MG63 (cell line): ENCODE measurements at regions not wholly inside any gene's neighbourhood (a gene's known extent, or its start where the extent isn't known, plus 50 kb on each side); places are given as distances from the start of the nearest gene placed in this dataset.

Experiments used
- DNase-seq: peaks from one replicate; pipeline ENCODE4 v3.0.0-alpha.2; 2020
- H3K27me3 ChIP-seq: fragments of 250-450 bp; sonication (Bioruptor Pico); 2 replicates; pipeline ENCODE4 v1.5.1; 2020; ENCODE audit warnings: mild to moderate bottlenecking, moderate library complexity
- H3K36me3 ChIP-seq: fragments of 250-450 bp; sonication (Bioruptor Pico); 2 replicates; pipeline ENCODE4 v1.5.1; 2020; ENCODE audit warnings: mild to moderate bottlenecking, moderate library complexity
- H3K4me3 ChIP-seq: fragments of 250-450 bp; sonication (Bioruptor Pico); 2 replicates; pipeline ENCODE4 v1.5.1; 2020; ENCODE audit warnings: mild to moderate bottlenecking, moderate library complexity
- H3K9me3 ChIP-seq: fragments of 250-450 bp; sonication (Bioruptor Pico); 2 replicates; pipeline ENCODE4 v1.5.1; 2020; ENCODE audit warnings: mild to moderate bottlenecking, moderate library complexity

DNA sequence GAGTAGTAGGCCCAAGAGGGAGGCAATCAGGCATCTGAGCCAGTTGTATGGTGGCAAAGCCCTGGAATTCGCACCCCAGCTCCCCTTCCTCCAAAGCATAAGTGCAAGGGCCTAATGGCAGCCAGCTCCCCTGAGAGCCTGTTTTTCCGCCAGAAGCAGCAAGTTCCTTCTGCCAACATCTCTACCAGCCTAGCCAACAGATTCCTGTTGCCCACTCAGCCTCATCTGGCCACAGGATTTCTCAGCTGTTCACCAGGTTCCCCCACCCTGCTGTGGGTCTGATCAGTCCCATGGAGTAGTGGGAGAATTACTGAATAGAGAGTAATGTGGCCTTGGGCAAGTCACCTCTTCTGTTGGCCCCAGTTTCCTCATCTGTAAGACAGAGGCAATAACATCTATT lies 186.2 kb upstream of the PDE1C start:
- no peaks in the 10 kb centered on the region for H3K9me3 ChIP-seq
- no peaks in the 10 kb centered on the region for H3K36me3 ChIP-seq
- no peak overlapping the region for H3K4me3 ChIP-seq
- DNase-seq: no peak
- no peaks in the 10 kb centered on the region for H3K27me3 ChIP-seq

DNA sequence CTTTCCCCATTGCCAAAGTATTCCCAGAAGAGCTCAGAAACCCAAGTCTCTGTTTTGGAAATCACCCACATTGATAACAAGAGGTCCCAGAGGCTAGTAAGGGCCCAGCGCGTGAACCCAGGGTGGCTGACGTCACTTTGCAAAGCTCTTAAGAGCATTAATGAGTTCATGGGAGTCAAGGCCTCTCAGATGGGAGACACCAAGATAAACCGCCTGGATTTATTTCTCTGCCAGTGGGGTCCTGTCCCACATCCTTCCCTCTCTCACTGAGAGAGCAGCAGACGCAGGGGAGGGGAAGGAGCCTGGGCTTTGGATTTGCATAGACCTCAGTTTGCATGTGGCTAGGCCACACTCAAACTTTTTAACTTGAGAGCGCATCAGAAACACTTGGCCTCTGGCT lies 184.8 kb upstream of the PDE1C start:
- no peak for DNase-seq
- Histone ChIP-seq H3K4me3 (no peak overlapping the region), H3K27me3 (no peaks in the 10 kb centered on the region), H3K9me3 (no peaks in the 10 kb centered on the region), H3K36me3 (no peaks in the 10 kb centered on the region)

- no peaks in the 10 kb centered on the region for H3K36me3 ChIP-seq
- H3K4me3 ChIP-seq: no peak overlapping the region
- no peaks in the 10 kb centered on the region for H3K9me3 ChIP-seq
- no peaks in the 10 kb centered on the region for H3K27me3 ChIP-seq
- no peak for DNase-seq
Observed at GRCh38 chr7:32253299-32253698, 183.1 kb upstream of the PDE1C start.

DNA sequence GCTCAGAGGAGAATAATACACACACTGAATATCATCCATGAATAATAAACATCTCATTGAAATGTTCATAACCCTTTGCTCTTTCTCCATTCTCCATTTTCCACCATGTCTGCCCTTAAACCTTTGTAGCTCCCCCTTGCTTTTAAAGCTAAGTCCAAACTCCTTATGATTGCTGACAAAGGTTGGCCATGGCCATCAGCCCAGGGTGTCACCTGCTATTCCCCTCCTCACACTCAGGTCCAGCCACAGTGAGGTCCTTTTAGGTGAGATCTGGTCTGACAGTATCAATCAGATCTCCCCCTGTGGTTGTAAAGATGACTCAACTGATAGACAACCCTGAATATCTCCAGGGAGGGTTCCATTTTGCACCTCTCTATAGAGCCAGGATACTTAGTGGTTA lies 181.5 kb upstream of the PDE1C start:
- H3K9me3 ChIP-seq: no peaks in the 10 kb centered on the region
- no peak overlapping the region for H3K4me3 ChIP-seq
- no peaks in the 10 kb centered on the region for H3K36me3 ChIP-seq
- no peaks in the 10 kb centered on the region for H3K27me3 ChIP-seq
- DNase-seq: no peak

DNA sequence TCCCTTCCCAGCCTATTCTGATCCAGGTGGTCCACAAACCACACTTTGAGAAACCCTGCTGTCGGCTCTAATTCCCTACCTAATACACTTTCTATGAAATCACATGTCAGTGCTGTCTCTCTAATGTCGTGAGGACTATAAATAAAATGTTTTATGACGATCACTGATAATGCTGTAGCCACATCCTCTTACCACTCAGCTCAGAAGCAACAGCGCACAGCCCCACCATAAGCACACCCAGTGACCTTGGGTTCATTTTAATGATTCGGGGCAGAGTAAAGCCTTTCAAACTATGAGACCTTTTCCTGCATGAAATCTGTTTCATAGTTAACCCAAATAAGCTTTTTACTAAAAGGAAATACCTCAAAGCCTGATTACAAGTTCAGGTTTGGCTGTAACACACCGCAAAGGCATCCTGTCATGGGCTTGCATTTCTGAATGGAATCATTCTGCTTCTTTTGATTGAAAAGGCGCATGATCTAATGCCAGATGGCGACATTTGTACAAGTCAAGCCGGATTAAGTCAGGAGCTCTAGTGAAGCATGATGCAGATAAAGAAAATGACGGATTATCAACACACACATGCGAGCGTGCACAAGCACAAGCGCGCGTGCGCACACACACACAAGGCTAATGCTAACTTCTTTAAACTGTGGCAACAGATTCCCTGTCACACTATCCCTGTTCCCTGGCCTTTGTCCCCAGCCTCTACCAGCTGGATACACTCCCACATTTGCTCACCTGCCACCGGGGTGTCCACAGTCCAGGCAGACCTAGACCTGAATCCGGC lies 180.5 kb upstream of the PDE1C start:
- Histone ChIP-seq H3K9me3 (no peaks in the 10 kb centered on the region), H3K4me3 (no peak overlapping the region), H3K27me3 (no peaks in the 10 kb centered on the region), H3K36me3 (no peaks in the 10 kb centered on the region)
- no peak for DNase-seq

DNA sequence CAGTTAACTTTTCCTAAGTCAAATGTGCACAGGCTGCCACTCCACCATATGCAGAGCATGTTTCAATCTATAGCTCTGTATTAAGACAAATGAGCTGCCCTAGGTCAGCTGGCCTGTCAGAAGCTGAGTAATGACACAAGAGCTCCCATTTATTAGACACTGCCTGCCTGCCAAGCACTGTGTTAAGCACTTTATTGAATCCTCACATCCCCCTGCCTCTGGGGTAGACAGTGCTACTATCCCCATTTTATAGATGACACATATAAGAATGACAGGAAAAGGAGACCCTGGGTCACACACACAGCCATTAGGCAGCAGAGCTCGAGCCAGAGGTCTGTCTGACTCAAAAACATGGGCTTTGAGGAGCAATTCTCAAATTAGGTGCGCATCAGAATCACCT lies 179.8 kb upstream of the PDE1C start:
- Histone ChIP-seq H3K9me3 (no peaks in the 10 kb centered on the region), H3K36me3 (no peaks in the 10 kb centered on the region), H3K4me3 (no peak overlapping the region), H3K27me3 (no peaks in the 10 kb centered on the region)
- no peak for DNase-seq

DNA sequence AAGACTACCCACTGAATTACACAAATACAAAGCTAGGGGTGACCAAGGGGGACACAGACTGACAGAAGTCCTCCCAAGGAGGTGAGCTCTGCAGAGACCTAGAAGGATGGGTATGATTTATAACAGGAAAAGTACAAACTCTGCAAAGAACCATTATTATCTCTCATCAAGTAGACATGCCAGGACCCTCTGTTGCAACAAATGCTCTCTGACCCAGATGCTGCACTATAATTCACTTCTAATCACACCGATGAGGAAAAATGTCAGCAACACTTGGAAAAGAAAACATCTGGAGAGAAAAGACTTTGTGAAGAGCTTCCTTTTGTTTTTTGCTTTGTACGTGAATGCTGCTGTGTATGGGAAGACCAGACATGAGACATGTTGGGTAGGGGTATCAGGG lies 178.3 kb upstream of the PDE1C start:
- H3K27me3 ChIP-seq: no peaks in the 10 kb centered on the region
- DNase-seq: no peak
- no peaks in the 10 kb centered on the region for H3K9me3 ChIP-seq
- H3K36me3 ChIP-seq: no peaks in the 10 kb centered on the region
- no peak overlapping the region for H3K4me3 ChIP-seq

GRCh38 chr7:32244806-32245345 lies 174.7 kb upstream of the PDE1C start:
- no peak for DNase-seq
- no peak overlapping the region for H3K4me3 ChIP-seq
- no peaks in the 10 kb centered on the region for H3K9me3 ChIP-seq
- peaks cover 3% of the 10 kb centered on the region; the same call in 1 of the 2 replicates for H3K27me3 ChIP-seq
- no peaks in the 10 kb centered on the region for H3K36me3 ChIP-seq

- DNase-seq: no peak
- Histone ChIP-seq H3K36me3 (no peaks in the 10 kb centered on the region), H3K27me3 (peaks cover 4% of the 10 kb centered on the region; the same call in 1 of the 2 replicates), H3K4me3 (no peak overlapping the region), H3K9me3 (no peaks in the 10 kb centered on the region)
Observed at GRCh38 chr7:32243687-32244290, 173.6 kb upstream of the PDE1C start.

DNA sequence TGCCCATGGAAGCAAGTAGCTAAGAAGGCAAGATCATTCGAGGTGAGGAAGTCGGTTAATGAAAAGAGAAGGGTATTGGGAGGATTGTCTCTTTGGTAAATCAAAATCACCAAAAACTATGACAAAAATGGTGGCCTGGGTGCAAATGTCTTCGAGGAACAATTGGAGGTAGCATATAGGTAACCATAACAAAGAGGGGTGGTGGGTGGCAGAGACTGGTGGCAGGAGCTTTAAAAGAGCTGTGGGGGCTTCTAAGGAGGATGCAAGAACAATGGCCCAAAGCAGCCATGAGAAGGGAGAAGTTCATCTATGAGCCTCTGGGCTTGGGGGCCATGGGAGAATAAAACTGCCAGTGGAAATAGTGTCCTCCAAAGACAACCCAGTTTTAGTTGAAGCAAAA lies 172.2 kb upstream of the PDE1C start:
- DNase-seq: no peak
- Histone ChIP-seq H3K4me3 (no peak overlapping the region), H3K9me3 (no peaks in the 10 kb centered on the region), H3K36me3 (no peaks in the 10 kb centered on the region), H3K27me3 (peaks cover 7% of the 10 kb centered on the region; the same call in 1 of the 2 replicates)

DNA sequence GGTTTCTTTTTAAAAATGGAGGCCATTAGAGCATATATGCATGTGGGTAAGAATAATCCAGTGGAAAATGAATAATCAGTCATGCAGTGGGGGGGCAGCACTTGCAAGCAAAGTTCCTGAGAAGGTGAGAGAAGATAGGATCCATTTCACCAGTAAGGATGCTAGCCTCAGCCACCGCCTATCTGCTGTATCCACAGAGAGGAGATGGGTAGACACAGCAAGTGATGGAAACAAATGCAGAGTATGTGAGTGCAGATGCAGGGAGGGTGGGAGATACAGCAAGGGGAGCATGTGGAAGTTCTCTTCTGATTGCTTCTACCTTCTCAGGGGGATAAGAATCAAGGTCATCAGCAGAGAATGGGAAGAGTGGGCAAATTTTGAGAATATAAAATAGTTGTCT lies 171.4 kb upstream of the PDE1C start:
- Histone ChIP-seq H3K9me3 (no peaks in the 10 kb centered on the region), H3K36me3 (no peaks in the 10 kb centered on the region), H3K4me3 (no peak overlapping the region), H3K27me3 (peaks cover 7% of the 10 kb centered on the region; the same call in 1 of the 2 replicates)
- DNase-seq: no peak

- DNase-seq: no peak
- Histone ChIP-seq H3K27me3 (peaks cover 7% of the 10 kb centered on the region; the same call in 1 of the 2 replicates), H3K36me3 (no peaks in the 10 kb centered on the region), H3K9me3 (no peaks in the 10 kb centered on the region), H3K4me3 (no peak overlapping the region)
Observed at GRCh38 chr7:32239764-32240163, 169.6 kb upstream of the PDE1C start.

DNA sequence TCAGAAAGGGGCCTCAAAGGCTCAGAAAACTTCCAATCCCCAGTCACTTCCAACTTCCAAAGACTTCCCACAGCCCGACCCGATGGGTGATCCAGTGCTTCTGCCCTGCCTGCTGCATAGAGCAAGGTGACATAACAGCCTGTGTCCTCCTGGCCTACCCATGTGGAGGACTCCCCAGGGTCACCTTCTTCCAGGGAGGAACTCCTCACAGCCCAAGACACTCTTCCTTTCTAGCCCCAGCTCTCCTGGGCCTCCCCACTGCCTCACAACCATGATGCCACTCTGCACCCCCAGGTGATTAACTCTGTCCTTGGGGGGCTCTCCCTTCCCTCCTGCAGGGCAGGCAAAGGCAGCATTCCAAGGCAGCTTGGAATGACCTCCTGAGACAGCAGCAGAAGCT lies 158.4 kb upstream of the PDE1C start:
- no peak for DNase-seq
- Histone ChIP-seq H3K4me3 (no peak overlapping the region), H3K36me3 (no peaks in the 10 kb centered on the region), H3K9me3 (no peaks in the 10 kb centered on the region), H3K27me3 (peaks cover 9% of the 10 kb centered on the region)

GRCh38 chr7:32227746-32228145 lies 157.5 kb upstream of the PDE1C start:
- DNase-seq: no peak
- Histone ChIP-seq H3K9me3 (no peaks in the 10 kb centered on the region), H3K27me3 (peaks cover 5% of the 10 kb centered on the region), H3K36me3 (no peaks in the 10 kb centered on the region), H3K4me3 (no peak overlapping the region)

- H3K36me3 ChIP-seq: no peaks in the 10 kb centered on the region
- no peak for DNase-seq
- no peaks in the 10 kb centered on the region for H3K9me3 ChIP-seq
- H3K4me3 ChIP-seq: no peak overlapping the region
- H3K27me3 ChIP-seq: no peaks in the 10 kb centered on the region; the same call in 1 of the 2 replicates
Observed at GRCh38 chr7:32224276-32224675, 154.1 kb upstream of the PDE1C start.

DNA sequence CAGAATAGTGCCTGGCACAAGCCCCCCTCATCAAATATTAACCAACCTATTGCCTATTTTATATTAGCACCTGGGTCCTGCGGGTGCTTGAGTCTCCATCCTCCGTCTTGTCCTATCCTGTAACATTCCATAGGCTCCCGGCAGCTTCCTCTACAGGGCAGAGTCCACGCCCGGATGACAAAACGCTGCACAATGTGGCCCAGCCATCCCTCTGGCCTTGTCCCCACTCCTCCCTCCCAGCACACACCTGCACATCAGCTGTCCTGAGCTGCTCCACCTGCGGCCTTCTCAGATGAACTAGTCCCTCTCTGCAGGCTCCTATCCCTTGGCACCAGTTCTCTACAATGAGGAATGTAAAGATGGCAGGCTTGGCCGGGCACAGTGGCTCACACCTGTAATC lies 153.5 kb upstream of the PDE1C start:
- Histone ChIP-seq H3K36me3 (no peaks in the 10 kb centered on the region), H3K4me3 (no peak overlapping the region), H3K27me3 (no peaks in the 10 kb centered on the region; the same call in 1 of the 2 replicates), H3K9me3 (no peaks in the 10 kb centered on the region)
- no peak for DNase-seq

- Histone ChIP-seq H3K27me3 (no peaks in the 10 kb centered on the region), H3K36me3 (no peaks in the 10 kb centered on the region), H3K4me3 (no peak overlapping the region), H3K9me3 (no peaks in the 10 kb centered on the region)
- no peak for DNase-seq
Observed at GRCh38 chr7:32223071-32223650, 153.0 kb upstream of the PDE1C start.
